ENCODE measurements at regions not wholly inside any gene's neighbourhood (a gene's known extent, or its start where the extent isn't known, plus 50 kb on each side); places are given as distances from the start of the nearest gene placed in this dataset.

GRCh38 chr21:16943231-16943630 is 569.6 kb upstream of the CXADR start:
- no peak for DNase-seq (ENCODE audit: extremely low read depth in 1 of 2, low read depth in 1 of 2)

- no peak for DNase-seq (ENCODE audit: extremely low read depth in 1 of 2, low read depth in 1 of 2)
These were observed 567.3 kb upstream of the CXADR start for GRCh38 chr21:16945580-16945979.

DNA sequence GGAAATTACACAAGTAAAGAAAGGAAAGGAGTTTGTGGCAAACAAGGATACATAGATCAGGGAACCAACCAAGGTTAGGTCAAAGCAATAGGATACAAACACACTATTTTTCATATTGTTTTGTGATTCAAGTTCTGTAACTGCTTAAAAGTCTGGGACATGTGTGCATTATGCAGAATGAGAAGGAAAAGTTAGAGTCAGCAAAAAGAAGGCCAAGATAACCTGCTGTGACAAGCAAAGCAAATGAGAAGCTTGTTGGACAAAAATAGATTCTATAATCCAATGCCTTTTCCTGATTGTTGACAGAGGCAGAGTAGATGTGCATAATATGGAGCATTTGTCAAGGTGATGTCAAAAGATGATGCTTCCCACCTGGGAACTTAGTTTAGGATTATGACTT is 556.0 kb upstream of the CXADR start:
- no peak for DNase-seq (ENCODE audit: extremely low read depth in 1 of 2, low read depth in 1 of 2)

GRCh38 chr21:16965424-16965823 is 547.4 kb upstream of the CXADR start:
- DNase-seq (ENCODE audit: extremely low read depth in 1 of 2, low read depth in 1 of 2) = no peak

DNA sequence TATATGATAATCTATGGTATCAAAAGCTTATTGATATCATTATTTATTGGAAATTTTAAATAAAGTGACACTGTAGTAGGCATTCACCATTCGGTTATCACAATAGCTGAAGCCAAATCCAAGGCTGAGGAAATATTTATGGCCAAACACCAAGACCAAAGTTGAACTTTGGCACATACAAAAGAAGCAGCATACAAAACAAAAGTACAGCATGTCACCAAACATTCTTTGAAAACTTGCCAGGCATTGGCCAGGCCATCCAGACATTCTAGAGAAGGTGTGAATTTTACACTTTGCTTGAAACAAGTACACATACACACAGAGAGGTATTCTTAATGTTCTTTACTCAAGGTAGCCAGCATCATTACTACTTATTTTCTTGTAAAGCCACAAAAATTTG is 544.4 kb upstream of the CXADR start:
- DNase-seq (ENCODE audit: extremely low read depth in 1 of 2, low read depth in 1 of 2) = no peak

DNA sequence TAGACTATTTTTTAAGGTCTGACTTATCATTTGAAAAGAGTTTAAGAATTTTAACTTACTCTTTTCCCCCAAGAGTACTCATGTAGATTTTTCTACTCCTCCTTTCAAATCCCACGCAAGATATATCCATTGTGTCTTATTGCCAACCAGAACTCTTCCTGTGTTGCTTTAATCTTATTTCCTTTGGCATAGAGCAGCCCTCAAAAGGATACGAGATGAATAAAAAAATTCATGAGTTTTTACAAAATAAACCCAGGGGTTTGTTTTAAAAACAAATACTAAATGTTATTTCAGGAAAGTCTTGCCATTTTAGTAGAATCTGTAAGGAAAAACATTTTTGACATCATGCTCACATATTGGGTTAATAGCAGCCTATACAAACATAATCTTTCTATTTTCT is 543.2 kb upstream of the CXADR start:
- no peak for DNase-seq (ENCODE audit: extremely low read depth in 1 of 2, low read depth in 1 of 2)

GRCh38 chr21:16974060-16974459 is 538.8 kb upstream of the CXADR start:
- no peak for DNase-seq (ENCODE audit: extremely low read depth in 1 of 2, low read depth in 1 of 2)

DNA sequence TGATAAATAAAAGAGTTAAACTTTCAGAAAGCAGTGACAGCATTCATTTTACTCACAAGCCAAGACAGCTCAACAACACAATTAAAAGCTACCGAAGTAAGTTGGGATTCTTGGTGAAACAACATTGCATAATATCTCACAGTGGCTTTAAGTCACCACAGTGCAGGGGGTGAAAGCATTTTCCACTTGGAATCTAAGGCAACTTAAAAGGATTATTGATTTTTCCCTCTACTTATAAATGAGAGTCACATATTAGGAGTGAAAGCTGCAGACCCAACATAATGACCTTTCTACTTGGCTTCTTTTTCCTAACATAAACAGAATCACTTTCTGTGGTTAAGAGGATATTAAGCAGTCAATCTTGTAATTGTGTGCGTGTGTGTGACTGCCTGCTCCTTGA is 536.6 kb upstream of the CXADR start:
- DNase-seq (ENCODE audit: extremely low read depth in 1 of 2, low read depth in 1 of 2) = no peak

DNA sequence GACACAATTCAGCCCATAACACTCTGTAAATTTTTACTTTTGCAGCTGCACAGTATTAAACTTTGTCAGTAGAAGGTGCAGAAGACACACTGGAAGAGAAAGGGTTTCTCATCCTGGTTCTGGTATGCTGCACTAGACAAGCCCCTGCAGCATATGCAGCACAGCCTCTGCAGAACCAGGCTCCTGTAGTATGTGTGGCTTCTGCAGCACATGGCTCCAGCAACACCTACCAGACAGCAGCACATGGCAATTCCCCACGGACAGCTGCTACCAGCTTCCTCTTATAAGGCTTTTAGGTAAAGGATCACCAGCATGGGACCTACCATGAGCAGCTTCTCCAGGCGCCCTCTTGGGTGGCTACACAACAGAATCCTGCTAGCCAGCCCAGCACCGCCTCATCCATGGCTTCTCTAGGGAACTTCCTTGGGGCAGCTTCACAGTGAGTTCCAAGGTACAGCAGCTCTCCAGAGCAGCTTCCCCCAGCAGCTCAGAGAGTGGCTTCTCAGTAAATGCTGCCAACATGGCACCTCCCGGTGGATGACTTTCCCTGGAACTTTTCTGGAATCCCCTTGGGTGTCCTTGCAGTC is 534.4 kb upstream of the CXADR start:
- no peak for DNase-seq (ENCODE audit: extremely low read depth in 1 of 2, low read depth in 1 of 2)

DNA sequence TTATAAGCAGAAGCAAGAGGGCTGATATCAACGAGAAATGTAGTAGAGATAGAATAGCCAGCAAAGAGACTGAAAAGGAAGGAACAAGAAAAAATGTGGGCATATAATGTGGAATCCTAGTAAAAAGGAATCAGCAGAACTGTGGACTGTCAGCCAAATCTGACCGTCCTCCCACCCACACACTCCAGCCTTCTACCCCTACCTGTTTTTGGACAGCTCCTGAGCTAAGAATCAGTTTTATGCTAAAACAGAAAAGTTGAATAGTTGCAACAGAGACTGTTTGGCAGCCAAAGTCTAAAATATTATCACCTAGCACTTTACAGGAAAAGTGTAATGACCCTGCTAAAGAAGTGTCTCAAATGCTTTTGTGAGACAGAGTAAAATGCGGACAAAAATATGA is 533.3 kb upstream of the CXADR start:
- DNase-seq (ENCODE audit: extremely low read depth in 1 of 2, low read depth in 1 of 2) = no peak

DNA sequence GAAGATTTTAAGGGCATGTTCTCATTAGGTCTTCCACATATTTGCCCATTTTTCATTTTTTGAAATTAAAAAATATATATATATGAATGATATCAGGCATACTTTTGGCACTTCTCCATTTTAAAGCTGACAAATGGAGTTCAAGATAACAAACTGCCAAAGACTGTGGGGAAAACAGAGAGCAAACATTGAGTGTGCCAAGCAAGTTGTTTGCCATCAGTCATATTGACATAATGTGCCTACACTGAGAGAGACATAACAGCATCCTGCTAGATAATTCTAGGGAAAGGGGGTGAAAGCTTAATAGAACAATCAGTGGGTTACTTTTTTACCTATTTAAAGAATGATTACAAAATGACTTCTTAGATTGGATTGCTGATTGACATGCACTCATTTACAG is 529.4 kb upstream of the CXADR start:
- DNase-seq (ENCODE audit: extremely low read depth in 1 of 2, low read depth in 1 of 2) = no peak

GRCh38 chr21:16992448-16992847 is 520.4 kb upstream of the CXADR start:
- DNase-seq (ENCODE audit: extremely low read depth in 1 of 2, low read depth in 1 of 2) = no peak

- DNase-seq (ENCODE audit: extremely low read depth in 1 of 2, low read depth in 1 of 2) = no peak
These were observed 519.3 kb upstream of the CXADR start for GRCh38 chr21:16993416-16994038.

DNA sequence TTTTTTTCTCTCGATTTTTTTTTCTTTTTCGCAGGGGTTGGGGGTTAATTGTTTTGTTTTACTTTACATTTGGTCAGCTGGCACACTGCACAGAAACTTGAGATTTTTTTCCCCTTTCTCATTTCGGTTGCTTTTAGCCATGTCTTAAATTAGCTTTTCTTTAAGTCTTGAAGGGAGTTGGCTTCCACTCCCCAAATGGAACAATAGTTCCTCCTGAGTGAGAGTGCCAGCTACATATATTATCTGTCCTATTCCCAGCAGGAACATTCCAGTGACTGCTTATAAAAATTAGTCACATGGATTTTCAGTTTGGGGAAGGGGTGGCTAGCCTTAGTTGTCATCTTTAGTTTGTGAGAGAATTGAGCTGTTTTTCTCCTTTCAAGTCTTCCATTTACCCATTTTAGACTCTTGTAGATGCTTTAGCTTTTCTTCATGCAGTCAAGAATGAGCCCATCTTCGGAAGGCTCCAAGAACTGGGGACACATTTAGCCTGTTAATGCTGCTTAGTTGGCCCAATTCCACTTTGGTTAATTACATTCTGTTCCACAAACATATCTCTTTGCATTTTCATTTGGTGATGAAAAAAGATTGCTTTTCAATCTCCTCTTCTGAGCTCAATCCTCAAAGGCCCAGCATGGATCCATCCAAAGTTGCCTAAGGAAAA is 510.1 kb upstream of the CXADR start:
- DNase-seq (ENCODE audit: extremely low read depth in 1 of 2, low read depth in 1 of 2) = no peak

DNA sequence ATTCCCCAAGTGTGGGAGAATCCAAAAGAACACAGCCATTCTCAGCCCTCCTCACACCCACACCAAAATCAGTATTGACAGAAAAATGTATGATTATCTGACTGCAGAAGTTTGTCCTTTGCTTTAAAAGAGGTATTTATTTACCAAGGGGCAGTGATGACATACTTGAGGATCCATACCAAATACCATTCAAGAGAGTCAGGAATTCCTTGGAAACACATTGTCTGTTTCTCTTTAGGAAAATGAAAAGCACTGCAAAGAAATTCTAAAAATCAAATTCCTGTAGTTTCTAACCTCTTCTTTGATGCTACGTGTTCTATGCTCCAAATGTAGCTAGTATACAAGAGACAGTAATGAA is 509.6 kb upstream of the CXADR start:
- DNase-seq (ENCODE audit: extremely low read depth in 1 of 2, low read depth in 1 of 2) = no peak

DNA sequence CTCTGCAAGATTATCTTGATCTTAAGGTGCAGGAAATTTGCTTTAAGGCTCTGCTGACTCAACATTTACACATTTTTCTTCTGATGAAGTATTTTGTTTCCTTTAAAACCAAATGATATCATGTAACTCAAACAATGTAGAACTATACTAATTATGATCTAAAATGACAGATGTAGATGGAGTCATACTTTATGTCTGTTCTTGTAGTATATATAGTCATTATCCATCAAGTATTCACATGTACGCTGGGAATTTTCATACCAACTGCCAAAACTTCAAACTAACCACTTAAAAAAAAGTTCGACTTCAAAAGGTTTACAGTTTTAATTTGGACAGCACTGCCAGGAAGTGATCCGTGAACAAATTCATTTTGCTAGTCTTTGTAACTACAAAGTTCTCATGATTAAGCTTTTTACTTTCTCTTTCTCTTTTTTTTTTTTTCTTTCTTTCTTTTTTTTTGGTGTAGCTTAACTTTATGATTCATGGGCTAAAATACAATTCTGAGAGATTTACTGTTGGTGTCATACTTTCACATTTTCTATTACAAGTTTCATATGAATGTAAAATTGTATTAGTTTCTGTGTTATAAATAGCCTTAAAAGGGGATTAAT is 509.0 kb upstream of the CXADR start:
- DNase-seq (ENCODE audit: extremely low read depth in 1 of 2, low read depth in 1 of 2) = no peak

- no peak for DNase-seq (ENCODE audit: extremely low read depth in 1 of 2, low read depth in 1 of 2)
These were observed 480.6 kb upstream of the CXADR start for GRCh38 chr21:17032141-17032655.

DNA sequence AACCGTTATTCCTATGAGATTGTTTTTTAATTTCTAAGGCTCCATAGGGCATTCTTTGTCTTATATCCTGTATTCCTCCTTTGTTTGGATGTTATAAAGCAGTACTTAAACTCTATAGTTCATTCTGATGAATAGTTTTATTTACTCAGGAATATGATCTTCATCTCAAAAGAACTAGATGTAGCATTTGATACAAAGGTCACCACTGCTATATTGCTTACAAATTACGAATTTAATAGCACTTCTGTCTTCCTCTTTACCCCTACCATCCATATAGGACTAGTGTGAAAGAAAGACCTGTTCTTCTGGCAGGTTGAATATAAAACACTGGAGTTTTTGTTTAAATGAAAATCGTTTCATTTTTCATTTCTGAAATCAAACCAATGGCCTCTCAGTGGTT is 468.1 kb upstream of the CXADR start:
- no peak for DNase-seq (ENCODE audit: extremely low read depth in 1 of 2, low read depth in 1 of 2)

GRCh38 chr21:17045214-17045853 is 467.5 kb upstream of the CXADR start:
- no peak for DNase-seq (ENCODE audit: extremely low read depth in 1 of 2, low read depth in 1 of 2)

- DNase-seq (ENCODE audit: extremely low read depth in 1 of 2, low read depth in 1 of 2) = no peak
These were observed 463.9 kb upstream of the CXADR start for GRCh38 chr21:17048974-17049373.

DNA sequence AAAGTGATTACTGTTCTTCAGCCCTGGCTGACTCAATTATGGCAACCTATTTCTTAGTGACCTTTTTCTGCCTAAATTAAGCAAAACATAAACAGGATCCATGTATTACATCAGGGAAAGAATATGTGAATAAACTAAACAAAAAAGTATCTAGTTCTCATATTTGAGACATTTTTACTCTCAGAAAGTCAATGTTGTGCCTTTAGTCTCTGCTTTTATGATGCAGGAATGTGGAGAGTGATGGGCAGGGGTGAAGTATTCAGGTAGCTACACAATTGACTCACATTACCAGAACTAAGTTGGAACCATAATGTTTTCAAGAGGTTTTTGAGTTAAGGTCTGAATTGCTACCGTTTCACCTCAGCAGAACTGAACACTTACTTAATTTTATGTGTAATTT is 462.7 kb upstream of the CXADR start:
- no peak for DNase-seq (ENCODE audit: extremely low read depth in 1 of 2, low read depth in 1 of 2)

DNA sequence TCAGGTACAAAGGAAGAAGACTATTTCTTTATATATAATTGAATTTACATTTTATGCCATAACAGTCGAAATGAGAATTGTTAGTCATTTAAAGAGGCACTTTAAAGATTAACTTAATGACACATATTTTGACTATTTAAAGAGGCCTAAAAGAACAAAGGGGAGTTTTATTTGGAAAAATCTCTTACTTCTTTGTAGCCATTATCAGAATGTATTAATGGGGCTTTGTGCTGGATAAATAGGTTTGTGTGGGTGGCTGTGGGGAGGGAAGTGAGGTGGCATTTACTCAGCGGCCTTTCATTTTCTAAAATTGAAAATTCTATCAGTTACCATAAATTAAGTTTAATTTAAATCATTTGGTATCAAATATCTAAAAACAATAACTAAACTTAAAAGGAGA is 462.2 kb upstream of the CXADR start:
- no peak for DNase-seq (ENCODE audit: extremely low read depth in 1 of 2, low read depth in 1 of 2)

Data from stimulated activated CD8-positive, alpha-beta memory T cell treated with anti-CD3 and anti-CD28 coated beads, Interleukin-7, amount 100 ng/mL, for 48 hours (primary cell).